GM23338 (cell line): ENCODE measurements at regions not wholly inside any gene's neighbourhood (a gene's known extent, or its start where the extent isn't known, plus 50 kb on each side); places are given as distances from the start of the nearest gene placed in this dataset.

ENCODE experiments used
- ATAC-seq: fragments of 200-7000 bp; cut with Tn5 transposase; 3 replicates; pipeline ENCODE4 v1.9.1; 2020
- DNase-seq: peaks from one replicate; pipeline ENCODE4 v3.0.0-alpha.2; 2015; ENCODE audit warnings: low spot score
- H2AFZ ChIP-seq: fragments of 200-600 bp; sonication (generic); 2 replicates; pipeline ENCODE4 v1.8.0; 2016; ENCODE audit warnings: antibody characterized with exemption, mild to moderate bottlenecking, moderate library complexity
- H3F3A ChIP-seq: fragments of 200-600 bp; sonication (generic); replicated peaks from 2 replicates; pipeline ENCODE4 v1.8.0; 2017; ENCODE audit warnings: antibody characterized with exemption, mixed run types, low read depth
- H3K27ac ChIP-seq: fragments of 200-600 bp; sonication (generic); 2 replicates; pipeline ENCODE4 v1.6.1; 2016; ENCODE audit warnings: low read depth
- H3K27me3 ChIP-seq: fragments of 200-600 bp; sonication (generic); 2 replicates; pipeline ENCODE4 v1.8.0; 2016; ENCODE audit warnings: mild to moderate bottlenecking, mixed run types, moderate library complexity; ENCODE audit not compliant: insufficient read depth
- H3K36me3 ChIP-seq: fragments of 200-600 bp; sonication (generic); 2 replicates; pipeline ENCODE4 v1.8.0; 2016; ENCODE audit warnings: mild to moderate bottlenecking; ENCODE audit not compliant: insufficient read depth
- H3K4me1 ChIP-seq: fragments of 200-600 bp; sonication (generic); 2 replicates; pipeline ENCODE4 v1.8.0; 2016; ENCODE audit warnings: mild to moderate bottlenecking, moderate library complexity; ENCODE audit not compliant: insufficient read depth
- H3K4me2 ChIP-seq: fragments of 200-600 bp; sonication (generic); 2 replicates; pipeline ENCODE4 v1.7.1; 2017; ENCODE audit warnings: mixed run types
- H3K4me3 ChIP-seq: fragments of 200-600 bp; sonication (generic); 2 replicates; pipeline ENCODE4 v1.6.1; 2016; ENCODE audit warnings: mixed run types
- H3K79me2 ChIP-seq: fragments of 200-600 bp; sonication (generic); replicated peaks from 2 replicates; pipeline ENCODE4 v1.8.0; 2017; ENCODE audit warnings: mild to moderate bottlenecking; ENCODE audit not compliant: insufficient read depth
- H3K9me2 ChIP-seq: fragments of 200-600 bp; sonication (generic); 2 replicates; pipeline ENCODE4 v1.8.0; 2017; ENCODE audit not compliant: insufficient read depth
- H4K20me1 ChIP-seq: fragments of 200-600 bp; sonication (generic); replicated peaks from 2 replicates; pipeline ENCODE4 v1.8.0; 2017; ENCODE audit warnings: mild to moderate bottlenecking; ENCODE audit not compliant: insufficient read depth
- H3K27ac Mint-ChIP-seq: 2 replicates; pipeline ENCODE4 v1.8.0; 2020; ENCODE audit warnings: inconsistent platforms, mild to moderate bottlenecking, moderate library complexity, mixed read lengths
- H3K27me3 Mint-ChIP-seq: 3 replicates; pipeline ENCODE4 v1.8.0; 2022; ENCODE audit warnings: low read depth, mild to moderate bottlenecking, moderate library complexity, mixed read lengths, inconsistent platforms; ENCODE audit not compliant: insufficient read depth, poor library complexity
- H3K36me3 Mint-ChIP-seq: 3 replicates; pipeline ENCODE4 v1.8.0; 2021; ENCODE audit warnings: low read depth, mild to moderate bottlenecking, inconsistent platforms, moderate library complexity, mixed read lengths
- H3K4me1 Mint-ChIP-seq: 3 replicates; pipeline ENCODE4 v1.8.0; 2020; ENCODE audit warnings: mild to moderate bottlenecking, inconsistent platforms, mixed read lengths
- H3K4me3 Mint-ChIP-seq: 3 replicates; pipeline ENCODE4 v1.8.0; 2021; ENCODE audit warnings: moderate library complexity, mild to moderate bottlenecking, inconsistent platforms, mixed read lengths
- H3K9me3 Mint-ChIP-seq: 3 replicates; pipeline ENCODE4 v1.8.0; 2020; ENCODE audit warnings: moderate library complexity, mild to moderate bottlenecking, inconsistent platforms, mixed read lengths
- CREB1 ChIP-seq: fragments of 250-450 bp; sonication (Bioruptor Pico); IDR thresholded peaks from 2 replicates; pipeline ENCODE4 v1.5.0; 2020; ENCODE audit warnings: low read depth, mild to moderate bottlenecking, moderate library complexity
- CTCF ChIP-seq, 2 experiments: fragments of 200-600 bp in 1 of 2; sonication (generic) in 1 of 2; conservative IDR thresholded peaks; 2 replicates each; pipeline versions ENCODE4 v1.5.1 to v1.6.1; 2016 to 2017; ENCODE audit warnings: antibody characterized with exemption in 2 of 2, low read depth in 2 of 2, mild to moderate bottlenecking in 2 of 2, moderate library complexity in 1 of 2
- ETS1 ChIP-seq: IDR thresholded peaks from 2 replicates; pipeline ENCODE4 v1.6.1; 2016; ENCODE audit warnings: antibody characterized with exemption
- EZH2 ChIP-seq: fragments of 200-600 bp; sonication (generic); IDR thresholded peaks from one replicate; pipeline ENCODE4 v1.8.0; 2017; ENCODE audit warnings: antibody characterized with exemption, mild to moderate bottlenecking, low read depth; ENCODE audit not compliant: unreplicated experiment
- EZH2phosphoT487 ChIP-seq: fragments of 200-600 bp; sonication (generic); IDR thresholded peaks from one replicate; pipeline ENCODE4 v1.8.1; 2018; ENCODE audit warnings: antibody characterized with exemption; ENCODE audit not compliant: unreplicated experiment
- JUNB ChIP-seq: IDR thresholded peaks from one replicate; pipeline ENCODE4 v1.6.1; 2016; ENCODE audit warnings: antibody characterized with exemption; ENCODE audit not compliant: unreplicated experiment
- NANOG ChIP-seq: IDR thresholded peaks from 2 replicates; pipeline ENCODE4 v1.6.1; 2016; ENCODE audit warnings: antibody characterized with exemption, borderline replicate concordance
- POLR2AphosphoS5 ChIP-seq: IDR thresholded peaks from 2 replicates; pipeline ENCODE4 v1.6.1; 2016; ENCODE audit warnings: antibody characterized with exemption, low read depth
- STAT1 ChIP-seq: IDR thresholded peaks from one replicate; pipeline ENCODE4 v1.6.1; 2016; ENCODE audit warnings: antibody characterized with exemption; ENCODE audit not compliant: unreplicated experiment
- ZNF114 ChIP-seq: fragments of 250-450 bp; sonication (Bioruptor Pico); IDR thresholded peaks from 2 replicates; pipeline ENCODE4 v1.5.0; 2020; ENCODE audit warnings: mild to moderate bottlenecking, moderate library complexity
- ZNF331 ChIP-seq: fragments of 250-450 bp; sonication (Bioruptor Pico); IDR thresholded peaks from 2 replicates; pipeline ENCODE4 v1.5.0; 2020; ENCODE audit warnings: low read depth, mild to moderate bottlenecking, moderate library complexity
- TF ChIP-seq, protein P1 (sequence below): IDR thresholded peaks from one replicate; pipeline ENCODE4 v1.6.1; 2018; ENCODE audit warnings: antibody characterized with exemption; ENCODE audit not compliant: unreplicated experiment

DNA sequence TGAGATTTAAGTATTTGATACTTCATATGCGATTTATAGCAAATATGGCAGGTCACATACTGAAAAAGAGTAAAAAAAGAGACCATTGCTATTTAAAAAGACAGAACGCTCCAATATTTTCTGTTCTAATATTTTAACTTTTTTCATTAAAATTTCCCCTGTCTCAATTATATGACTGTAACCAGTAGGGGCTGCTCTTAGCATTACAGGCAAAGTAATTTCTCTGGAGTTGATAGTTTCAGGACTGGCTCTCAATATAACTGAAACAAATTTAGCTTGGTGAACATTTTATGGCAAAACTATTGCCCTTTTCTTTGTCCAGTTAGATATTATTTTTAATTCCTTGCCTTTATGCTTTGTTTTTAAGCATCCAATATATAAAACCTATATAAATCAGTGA is 286.3 kb upstream of the ROBO2 start:
- H2AFZ ChIP-seq = no peak overlapping the region
- H3K79me2 ChIP-seq = no peaks in the 10 kb centered on the region
- no peaks in the 10 kb centered on the region for H3K27me3 ChIP-seq
- H3K36me3 Mint-ChIP-seq = no peaks in the 10 kb centered on the region
- no peak overlapping the region for H3K4me3 ChIP-seq
- no peaks in the 10 kb centered on the region for H3K4me1 ChIP-seq
- no peak overlapping the region for H3K4me2 ChIP-seq
- H4K20me1 ChIP-seq = no peaks in the 10 kb centered on the region
- ATAC-seq (no peak), DNase-seq (peak; percentile 21)
- H3K4me1 Mint-ChIP-seq = no peaks in the 10 kb centered on the region
- no peak overlapping the region for H3K4me3 Mint-ChIP-seq
- TF ChIP-seq EZH2phosphoT487 (no peak), CREB1 (CRISPR knock-in tag) (no peak), ZNF331 (CRISPR knock-in tag) (no peak), CTCF (conservative IDR thresholded peaks at IDR 0.05; ENCODE audit: low read depth in 2 of 2) (peak; percentile 51 to 64), ETS1 (no peak), JUNB (no peak)
- TF ChIP-seq, protein P1, sequence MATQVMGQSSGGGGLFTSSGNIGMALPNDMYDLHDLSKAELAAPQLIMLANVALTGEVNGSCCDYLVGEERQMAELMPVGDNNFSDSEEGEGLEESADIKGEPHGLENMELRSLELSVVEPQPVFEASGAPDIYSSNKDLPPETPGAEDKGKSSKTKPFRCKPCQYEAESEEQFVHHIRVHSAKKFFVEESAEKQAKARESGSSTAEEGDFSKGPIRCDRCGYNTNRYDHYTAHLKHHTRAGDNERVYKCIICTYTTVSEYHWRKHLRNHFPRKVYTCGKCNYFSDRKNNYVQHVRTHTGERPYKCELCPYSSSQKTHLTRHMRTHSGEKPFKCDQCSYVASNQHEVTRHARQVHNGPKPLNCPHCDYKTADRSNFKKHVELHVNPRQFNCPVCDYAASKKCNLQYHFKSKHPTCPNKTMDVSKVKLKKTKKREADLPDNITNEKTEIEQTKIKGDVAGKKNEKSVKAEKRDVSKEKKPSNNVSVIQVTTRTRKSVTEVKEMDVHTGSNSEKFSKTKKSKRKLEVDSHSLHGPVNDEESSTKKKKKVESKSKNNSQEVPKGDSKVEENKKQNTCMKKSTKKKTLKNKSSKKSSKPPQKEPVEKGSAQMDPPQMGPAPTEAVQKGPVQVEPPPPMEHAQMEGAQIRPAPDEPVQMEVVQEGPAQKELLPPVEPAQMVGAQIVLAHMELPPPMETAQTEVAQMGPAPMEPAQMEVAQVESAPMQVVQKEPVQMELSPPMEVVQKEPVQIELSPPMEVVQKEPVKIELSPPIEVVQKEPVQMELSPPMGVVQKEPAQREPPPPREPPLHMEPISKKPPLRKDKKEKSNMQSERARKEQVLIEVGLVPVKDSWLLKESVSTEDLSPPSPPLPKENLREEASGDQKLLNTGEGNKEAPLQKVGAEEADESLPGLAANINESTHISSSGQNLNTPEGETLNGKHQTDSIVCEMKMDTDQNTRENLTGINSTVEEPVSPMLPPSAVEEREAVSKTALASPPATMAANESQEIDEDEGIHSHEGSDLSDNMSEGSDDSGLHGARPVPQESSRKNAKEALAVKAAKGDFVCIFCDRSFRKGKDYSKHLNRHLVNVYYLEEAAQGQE = no peak
- no peaks in the 10 kb centered on the region for H3K27me3 Mint-ChIP-seq
- no peaks in the 10 kb centered on the region for H3F3A ChIP-seq
- H3K27ac Mint-ChIP-seq = no peak overlapping the region
- no peak overlapping the region for H3K27ac ChIP-seq
- H3K36me3 ChIP-seq = no peaks in the 10 kb centered on the region
- peaks cover 4% of the 10 kb centered on the region; the same call in 1 of the 3 replicates for H3K9me3 Mint-ChIP-seq
- no peaks in the 10 kb centered on the region for H3K9me2 ChIP-seq

- H3K27ac ChIP-seq = no peak overlapping the region
- TF ChIP-seq CTCF (conservative IDR thresholded peaks at IDR 0.05; ENCODE audit: low read depth in 2 of 2) = no peak
- TF ChIP-seq ETS1 = no peak
- no peak for TF ChIP-seq ZNF114 (CRISPR knock-in tag)
- no peak for TF ChIP-seq CREB1 (CRISPR knock-in tag)
- no peak for TF ChIP-seq EZH2phosphoT487
- TF ChIP-seq STAT1 = no peak
- TF ChIP-seq NANOG = no peak
- no peak for TF ChIP-seq ZNF331 (CRISPR knock-in tag)
- no peak for TF ChIP-seq EZH2
- no peak for TF ChIP-seq POLR2AphosphoS5
Observed at GRCh38 chr3:76754247-76754646, 285.7 kb upstream of the ROBO2 start.

More at GRCh38 chr3:76754247-76754646, 285.7 kb upstream of the ROBO2 start:
- Mint-ChIP-seq H3K27me3 (no peaks in the 10 kb centered on the region), H3K36me3 (no peaks in the 10 kb centered on the region), H3K4me3 (no peak overlapping the region), H3K9me3 (peaks cover 4% of the 10 kb centered on the region; the same call in 1 of the 3 replicates), H3K4me1 (no peaks in the 10 kb centered on the region), H3K27ac (no peak overlapping the region; the same call in 1 of the 2 replicates)
- Histone ChIP-seq H3K36me3 (no peaks in the 10 kb centered on the region), H3F3A (no peaks in the 10 kb centered on the region), H3K27me3 (no peaks in the 10 kb centered on the region), H3K4me1 (no peaks in the 10 kb centered on the region), H2AFZ (no peak overlapping the region), H3K9me2 (no peaks in the 10 kb centered on the region), H4K20me1 (no peaks in the 10 kb centered on the region), H3K4me3 (no peak overlapping the region), H3K4me2 (no peak overlapping the region), H3K79me2 (no peaks in the 10 kb centered on the region)
- DNase-seq = no peak
- ATAC-seq = no peak
